ENCODE measurements at regions not wholly inside any gene's neighbourhood (a gene's known extent, or its start where the extent isn't known, plus 50 kb on each side); places are given as distances from the start of the nearest gene placed in this dataset.

GRCh38 chr1:201689647-201690046 lies 139.3 kb upstream of the IPO9 start:
- DNase-seq, result no peak

GRCh38 chr1:201690528-201690927 lies 138.4 kb upstream of the IPO9 start:
- DNase-seq, result no peak

- no peak for DNase-seq
Measured at GRCh38 chr1:201691716-201692554, 137.0 kb upstream of the IPO9 start.

GRCh38 chr1:201692555-201693394 lies 136.2 kb upstream of the IPO9 start:
- no peak for DNase-seq

GRCh38 chr1:201693890-201694607 lies 134.9 kb upstream of the IPO9 start:
- no peak for DNase-seq

GRCh38 chr1:201694608-201695335 lies 134.2 kb upstream of the IPO9 start:
- no peak for DNase-seq

- no peak for DNase-seq
Measured at GRCh38 chr1:201695607-201696006, 133.3 kb upstream of the IPO9 start.

- DNase-seq, result no peak
Measured at GRCh38 chr1:201696217-201696761, 132.7 kb upstream of the IPO9 start.

GRCh38 chr1:201697174-201697573 lies 131.8 kb upstream of the IPO9 start:
- no peak for DNase-seq

GRCh38 chr1:201701831-201702230 lies 127.1 kb upstream of the IPO9 start:
- DNase-seq, result no peak

- DNase-seq, result no peak
Measured at GRCh38 chr1:201702936-201703335, 126.0 kb upstream of the IPO9 start.

- peak; percentile 62 for DNase-seq
Measured at GRCh38 chr1:201703621-201704438, 125.1 kb upstream of the IPO9 start.

GRCh38 chr1:201704439-201704792 lies 124.5 kb upstream of the IPO9 start:
- no peak for DNase-seq

GRCh38 chr1:201705389-201705788 lies 123.6 kb upstream of the IPO9 start:
- no peak for DNase-seq

GRCh38 chr1:201706109-201706508 lies 122.8 kb upstream of the IPO9 start:
- no peak for DNase-seq

- DNase-seq, result no peak
Measured at GRCh38 chr1:201707027-201707426, 121.9 kb upstream of the IPO9 start.

GRCh38 chr1:201707656-201708055 lies 121.3 kb upstream of the IPO9 start:
- DNase-seq, result no peak

GRCh38 chr1:201708085-201708512 lies 120.9 kb upstream of the IPO9 start:
- DNase-seq, result no peak

- no peak for DNase-seq
Measured at GRCh38 chr1:201708691-201709090, 120.3 kb upstream of the IPO9 start.

- peak; percentile 60 for DNase-seq
Measured at GRCh38 chr1:201709564-201710295, 119.2 kb upstream of the IPO9 start.
